GM12878 (cell line): ENCODE measurements at regions not wholly inside any gene's neighbourhood (a gene's known extent, or its start where the extent isn't known, plus 50 kb on each side); places are given as distances from the start of the nearest gene placed in this dataset.

Experiments used
- CEBPB ChIP-seq, 2 experiments: fragments of 150-350 bp in 1 of 2; IDR thresholded peaks; 2 replicates each; pipeline ENCODE4 v1.6.1; 2012 to 2014; ENCODE audit warnings: low read depth in 2 of 2, low read length in 2 of 2, borderline replicate concordance in 1 of 2, inconsistent platforms in 1 of 2
- CHD4 ChIP-seq: fragments of 200-600 bp; sonication (generic); IDR thresholded peaks from 2 replicates; pipeline ENCODE4 v1.6.1; 2016; ENCODE audit warnings: mild to moderate bottlenecking
- CTCF ChIP-seq, 3 experiments: IDR thresholded peaks in 2 of 3; conservative IDR thresholded peaks in 1 of 3; 2 replicates each; pipeline ENCODE4 v1.5.1; 2011; ENCODE audit warnings: low read depth in 3 of 3, low read length in 3 of 3, mild to moderate bottlenecking in 3 of 3, control low read depth in 2 of 3, moderate library complexity in 2 of 3, inconsistent platforms in 1 of 3, mixed read lengths in 1 of 3; ENCODE audit not compliant: control insufficient read depth in 2 of 3, insufficient read depth in 1 of 3; ENCODE audit errors: extremely low read depth in 1 of 3
- EZH2 ChIP-seq: IDR thresholded peaks from 2 replicates; pipeline ENCODE4 v1.6.1; 2012; ENCODE audit warnings: low read depth, mild to moderate bottlenecking, control low read depth, inconsistent platforms, low read length, borderline replicate concordance; ENCODE audit not compliant: control insufficient read depth
- IRF3 ChIP-seq: fragments of 450-650 bp; IDR thresholded peaks from 2 replicates; pipeline ENCODE4 v1.6.1; 2014; ENCODE audit warnings: mild to moderate bottlenecking
- NFYB ChIP-seq: IDR thresholded peaks from 2 replicates; pipeline ENCODE4 v1.6.1; 2011; ENCODE audit warnings: low read depth, mild to moderate bottlenecking, low read length, improper control_type of control experiment, moderate library complexity; ENCODE audit not compliant: insufficient read depth
- PAX5 ChIP-seq: IDR thresholded peaks from 2 replicates; pipeline ENCODE4 v1.6.1; 2011; ENCODE audit warnings: low read depth, low read length, borderline replicate concordance
- PBX3 ChIP-seq: IDR thresholded peaks from 2 replicates; pipeline ENCODE4 v1.6.1; 2011; ENCODE audit warnings: mild to moderate bottlenecking, low read depth, low read length, moderate library complexity; ENCODE audit not compliant: insufficient replicate concordance
- POLR2A ChIP-seq: IDR thresholded peaks from 2 replicates; pipeline ENCODE4 v1.6.1; 2011; ENCODE audit warnings: low read depth, mild to moderate bottlenecking, low read length
- TBL1XR1 ChIP-seq: IDR thresholded peaks from 2 replicates; pipeline ENCODE4 v1.6.1; 2012; ENCODE audit warnings: low read depth, low read length, improper control_type of control experiment
- ZNF24 ChIP-seq: fragments of 450-650 bp; IDR thresholded peaks from 2 replicates; pipeline ENCODE4 v1.6.1; 2017; ENCODE audit warnings: antibody characterized with exemption, mild to moderate bottlenecking

GRCh38 chr10:62618576-62619412, 185.7 kb upstream of the ADO start:
- TF ChIP-seq NFYB, result no peak
- no peak for TF ChIP-seq TBL1XR1
- no peak for TF ChIP-seq CTCF (IDR thresholded peaks at IDR 0.05 in 2 of 3, conservative IDR thresholded peaks at IDR 0.05 in 1 of 3; ENCODE audit: control insufficient read depth in 2 of 3, extremely low read depth in 1 of 3, insufficient read depth in 1 of 3, low read depth in 3 of 3, low read length in 3 of 3)
- TF ChIP-seq CHD4, result no peak
- TF ChIP-seq POLR2A, result no peak
- TF ChIP-seq CEBPB (IDR thresholded peaks at IDR 0.05; ENCODE audit: borderline replicate concordance in 1 of 2, low read depth in 2 of 2, low read length in 2 of 2), result no peak
- TF ChIP-seq IRF3, result no peak
- no peak for TF ChIP-seq EZH2
- TF ChIP-seq ZNF24, result no peak
- no peak for TF ChIP-seq PAX5
- TF ChIP-seq PBX3, result no peak
